GM19328 (cell line): ENCODE measurements at regions not wholly inside any gene's neighbourhood (a gene's known extent, or its start where the extent isn't known, plus 50 kb on each side); places are given as distances from the start of the nearest gene placed in this dataset.
"Not testable (repeated sequence)": the region's sequence is repeated elsewhere in the genome, so short reads cannot be mapped to it uniquely, and the experiment has no call there.

Source experiments
- ATAC-seq: cut with Tn5 transposase; IDR thresholded peaks from one replicate; pipeline ENCODE4 v1.9.1; 2021; ENCODE audit warnings: mild to moderate bottlenecking, moderate library complexity; ENCODE audit not compliant: unreplicated experiment

DNA sequence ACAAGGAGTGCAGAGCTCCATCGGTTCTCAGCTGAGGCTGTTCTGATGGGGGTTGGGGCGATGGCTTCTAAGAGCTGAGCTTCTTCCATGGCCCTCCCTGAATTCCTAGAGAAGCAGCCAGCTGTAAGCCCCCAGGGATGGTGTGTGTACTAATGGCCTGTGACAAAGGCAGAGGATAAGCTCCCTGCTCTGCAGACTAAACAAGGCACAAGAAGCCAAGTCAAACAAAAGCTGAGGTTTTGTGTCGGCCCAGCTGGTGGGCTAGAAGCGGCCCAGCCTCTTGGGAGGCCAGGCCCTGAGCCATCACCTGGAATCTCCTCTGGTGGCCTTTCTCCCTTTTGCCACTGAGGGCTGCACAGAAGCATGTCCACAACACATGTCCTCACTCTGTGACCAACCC, 75.0 kb upstream of the XPA start:
- no peak for ATAC-seq

DNA sequence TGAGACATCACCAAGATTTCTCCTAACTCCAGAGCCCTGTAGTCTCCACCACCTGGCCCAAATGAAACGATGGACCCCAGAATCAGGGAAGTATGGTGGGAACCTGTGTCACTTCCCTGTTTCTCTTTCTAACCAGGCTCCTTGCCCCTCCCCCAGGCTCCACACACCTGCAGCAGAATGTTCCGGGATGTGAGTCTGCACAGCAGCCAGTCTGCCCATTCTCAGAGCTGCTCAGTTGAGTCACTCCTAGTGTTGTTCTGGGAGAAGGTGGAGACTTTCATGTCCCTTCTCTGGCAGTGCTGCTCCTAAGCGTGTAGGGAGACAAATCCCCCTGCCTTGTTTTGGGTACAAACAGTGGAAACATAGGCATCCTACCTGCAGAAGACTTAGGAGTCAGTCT, 76.0 kb upstream of the XPA start:
- ATAC-seq = no peak

DNA sequence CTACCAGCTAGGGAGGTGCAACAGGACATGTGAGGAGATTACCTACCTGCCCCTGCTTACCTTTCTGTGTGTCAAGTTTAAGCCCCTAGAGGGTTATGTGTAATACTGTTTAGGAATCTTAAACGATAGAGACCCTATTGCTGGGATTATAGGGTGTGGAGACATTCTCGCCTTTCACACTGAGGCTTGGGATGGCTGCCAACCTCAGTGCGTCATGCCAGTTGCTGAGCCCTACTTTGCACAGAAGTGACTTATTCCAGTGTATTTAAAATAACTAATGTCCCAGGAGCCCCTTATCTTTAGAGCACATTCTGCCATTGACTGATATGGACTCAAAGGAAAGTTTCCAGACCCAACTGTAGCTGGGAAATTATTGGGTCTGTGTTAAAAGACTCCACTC, 76.6 kb upstream of the XPA start:
- ATAC-seq = no peak

DNA sequence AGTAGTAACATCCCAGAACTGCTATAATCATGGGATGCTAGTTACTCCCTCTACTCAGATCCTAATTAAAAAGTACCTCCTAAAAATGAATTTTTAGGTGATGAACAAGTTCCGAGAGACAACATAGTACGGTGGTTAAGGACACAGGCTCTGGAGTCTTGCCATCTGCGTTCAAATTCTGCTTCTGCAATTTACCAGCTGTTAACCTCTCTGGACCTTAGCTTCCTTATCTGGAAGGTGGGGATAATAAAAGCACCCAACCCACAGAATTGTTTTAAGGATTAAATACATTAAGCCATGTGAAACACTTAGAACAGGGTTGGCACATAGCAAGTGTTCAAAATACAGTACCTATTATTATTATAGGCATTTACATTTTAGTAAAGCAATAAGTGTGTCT, 77.5 kb upstream of the XPA start:
- no peak for ATAC-seq

DNA sequence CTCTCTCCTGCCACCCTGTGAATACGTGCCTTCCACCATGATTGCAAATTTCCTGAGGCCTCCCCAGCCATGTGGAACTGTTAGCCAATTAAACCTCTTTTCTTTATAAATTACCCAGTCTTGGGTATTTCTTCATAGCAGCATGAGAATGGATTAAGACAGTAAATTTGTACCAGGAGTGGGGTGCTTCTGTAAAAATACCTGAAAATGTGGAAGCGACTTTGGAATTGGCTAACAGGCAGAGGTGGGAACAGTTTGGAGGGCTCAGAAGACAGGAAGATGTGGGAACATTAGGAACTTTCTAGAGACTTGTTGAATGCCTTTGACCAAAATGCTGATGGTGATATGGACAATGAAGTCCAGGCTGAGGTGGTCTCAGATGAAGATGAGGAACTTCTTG, 74.3 kb upstream of the FOXE1 start:
- not testable (repeated sequence) for ATAC-seq

DNA sequence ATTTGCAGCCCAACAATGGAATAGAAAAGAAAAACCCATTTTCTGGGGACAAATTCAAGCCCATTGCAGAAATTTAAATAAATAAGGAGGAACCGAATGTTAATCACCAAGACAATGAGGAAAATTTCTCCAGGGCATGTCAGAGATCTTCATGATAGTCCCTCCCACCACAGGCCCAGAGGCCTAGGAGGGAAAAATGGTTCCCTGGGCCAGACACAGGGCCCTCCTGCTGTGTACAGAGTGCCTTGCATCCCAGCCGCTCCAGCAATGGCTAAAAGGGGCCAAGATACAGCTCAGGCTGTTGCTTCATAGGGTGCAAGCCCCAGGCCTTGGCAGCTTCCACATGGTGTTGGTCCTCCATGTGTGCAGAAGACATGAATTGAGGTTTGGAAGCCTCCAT, 73.4 kb upstream of the FOXE1 start:
- ATAC-seq = no peak

DNA sequence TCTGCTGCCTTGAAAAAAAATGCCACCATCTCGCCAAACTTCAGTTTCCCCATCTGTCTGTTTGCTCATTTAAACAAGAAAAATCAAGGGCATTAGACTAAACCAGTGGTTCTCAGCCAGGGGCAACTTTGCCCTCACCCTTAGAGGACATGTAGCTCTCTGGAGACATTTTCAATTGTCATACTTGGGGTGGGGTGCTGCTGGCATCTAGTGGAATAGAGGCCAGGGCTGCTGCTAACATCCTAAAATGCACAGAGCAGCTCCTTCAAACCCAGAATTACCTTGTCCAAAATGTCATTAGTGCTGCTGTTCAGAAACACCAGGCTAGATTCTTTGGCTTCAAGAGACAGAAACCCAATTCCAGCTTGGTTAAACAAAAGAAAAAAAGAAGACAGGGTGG, 71.1 kb upstream of the FOXE1 start:
- no peak for ATAC-seq

DNA sequence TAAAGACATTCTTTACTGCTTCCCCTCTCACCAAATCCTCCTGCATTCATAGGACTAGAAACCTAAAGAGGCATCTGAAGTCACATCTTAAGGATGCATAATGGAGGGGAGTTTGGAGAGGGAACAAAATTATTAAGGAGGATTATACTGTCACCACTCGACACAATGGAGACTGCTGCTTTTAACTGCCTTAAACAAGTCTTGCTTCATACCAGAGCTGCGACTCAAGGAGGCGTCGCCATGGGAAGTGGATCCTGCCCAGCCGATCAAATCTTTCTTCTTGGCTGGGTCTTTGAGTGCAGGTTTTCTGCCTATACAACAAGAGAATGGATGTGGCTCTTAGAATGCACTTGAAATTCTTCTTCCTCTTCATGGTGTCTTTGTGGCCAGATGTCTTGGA, 66.7 kb upstream of the FOXE1 start:
- no peak for ATAC-seq

DNA sequence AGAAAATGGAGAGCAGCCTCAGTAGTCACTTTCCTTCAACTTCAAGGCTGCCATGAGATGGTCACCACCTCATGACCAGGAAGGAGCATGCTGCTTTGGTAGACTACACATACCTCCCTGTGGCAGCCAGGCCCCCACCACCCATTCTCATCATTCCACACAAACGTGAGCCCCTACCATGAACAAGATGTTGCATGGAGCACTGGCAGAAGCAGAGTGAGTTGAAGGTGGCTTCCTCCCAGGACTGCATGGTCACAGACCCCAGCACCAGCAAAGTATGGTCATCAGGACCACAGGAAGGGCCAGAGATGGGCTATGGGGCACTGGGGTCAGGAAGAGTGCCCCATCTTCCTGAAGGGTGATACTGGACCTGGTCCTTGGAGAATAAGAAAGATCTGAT, 65.5 kb upstream of the FOXE1 start:
- ATAC-seq = no peak

DNA sequence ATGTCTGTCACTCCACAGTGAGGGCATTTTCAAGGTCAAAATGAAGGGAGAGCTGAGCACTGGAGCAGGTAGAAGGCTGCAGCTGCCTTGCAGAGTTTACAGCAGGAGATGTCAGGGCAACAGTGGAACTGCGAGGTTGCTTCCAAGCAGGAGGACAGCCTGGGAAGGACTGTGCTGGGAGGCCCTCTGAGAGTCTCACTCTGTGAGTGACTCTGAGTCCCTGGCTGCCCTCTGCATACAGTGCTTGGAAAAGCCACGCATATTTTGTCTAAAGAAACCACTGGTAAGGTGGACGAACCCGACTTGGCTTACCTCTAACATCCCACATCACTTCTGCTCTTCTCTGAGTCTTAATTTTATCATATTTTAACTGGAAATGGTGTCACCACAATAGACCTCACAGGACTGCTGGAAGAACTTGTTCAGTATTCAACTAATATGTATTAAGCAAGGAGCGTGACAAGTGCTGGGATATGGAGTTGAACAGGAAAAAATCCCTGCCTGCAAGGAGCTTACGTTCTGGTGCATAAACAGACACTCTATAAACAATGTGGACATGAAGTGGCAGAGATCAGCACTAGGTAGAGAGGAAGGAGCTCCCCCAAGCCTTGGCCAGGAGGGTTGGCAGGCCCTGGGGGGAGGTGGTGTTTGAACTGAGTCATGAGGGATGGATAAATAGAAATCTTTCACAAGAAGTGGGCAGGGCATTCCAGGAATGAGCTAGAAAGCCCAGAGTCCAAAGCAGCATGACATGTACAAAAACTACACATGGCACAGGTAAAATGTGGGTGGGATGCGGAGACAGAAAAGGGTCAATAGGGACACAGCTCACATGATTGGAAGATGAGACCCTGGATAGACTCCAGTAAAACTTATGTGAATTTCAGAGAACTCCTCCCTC, 64.0 kb upstream of the FOXE1 start:
- no peak for ATAC-seq

DNA sequence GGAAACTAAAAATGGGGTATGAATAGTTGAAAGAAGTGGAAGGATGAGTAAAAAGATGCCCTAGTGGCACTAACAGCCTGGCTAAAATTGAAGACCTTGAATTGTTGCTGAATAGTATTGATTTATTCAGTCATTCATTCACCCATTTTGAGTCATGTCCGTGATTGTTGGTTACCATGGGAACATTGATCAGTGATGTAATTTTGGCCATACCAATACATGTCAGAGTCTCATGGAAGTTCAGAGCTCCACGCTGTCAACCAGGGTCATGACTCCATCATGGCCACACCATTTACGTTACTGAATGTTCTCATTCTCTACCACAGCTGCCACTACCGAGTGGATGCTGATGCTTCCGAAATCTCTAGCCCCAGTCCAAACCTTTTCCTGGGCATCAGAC, 62.5 kb upstream of the FOXE1 start:
- no peak for ATAC-seq

DNA sequence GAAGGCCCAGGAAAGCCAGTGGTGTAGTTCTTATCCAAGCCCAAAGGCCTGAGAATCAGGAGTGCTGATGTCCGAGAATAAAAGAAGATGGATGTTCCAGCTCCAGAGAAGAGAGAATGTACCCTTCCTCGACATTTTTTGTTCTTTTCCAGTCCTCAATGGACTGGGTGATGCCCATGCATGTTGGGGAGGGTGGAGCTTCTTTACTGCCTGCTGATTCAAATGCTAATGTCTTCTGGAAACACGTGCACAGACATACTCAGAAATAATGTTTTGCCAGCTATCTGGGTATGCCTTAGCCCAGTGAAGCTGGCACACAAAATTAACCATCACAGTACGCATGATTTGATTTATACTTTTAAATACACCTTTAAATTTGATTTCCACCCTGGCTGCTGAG, 61.5 kb upstream of the FOXE1 start:
- ATAC-seq = no peak

DNA sequence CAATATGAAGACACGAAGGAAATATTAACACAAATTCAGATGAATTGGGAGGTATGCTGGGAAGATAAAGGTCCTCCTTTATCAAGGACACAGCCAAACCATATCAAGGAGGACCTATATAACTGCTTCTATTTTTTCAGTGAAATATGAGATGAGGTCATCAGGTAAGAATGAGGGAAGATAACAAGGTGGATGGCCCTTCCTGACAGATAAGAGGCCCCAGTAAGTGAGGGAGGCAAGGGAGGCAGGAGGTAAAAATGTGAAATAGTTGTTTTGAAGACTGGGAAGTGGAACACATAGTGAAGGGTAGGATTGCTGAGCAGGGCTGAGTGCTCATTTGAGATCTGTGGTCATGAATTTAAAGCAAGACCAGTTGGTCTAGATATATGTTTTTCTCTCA, 60.0 kb upstream of the FOXE1 start:
- ATAC-seq = no peak

DNA sequence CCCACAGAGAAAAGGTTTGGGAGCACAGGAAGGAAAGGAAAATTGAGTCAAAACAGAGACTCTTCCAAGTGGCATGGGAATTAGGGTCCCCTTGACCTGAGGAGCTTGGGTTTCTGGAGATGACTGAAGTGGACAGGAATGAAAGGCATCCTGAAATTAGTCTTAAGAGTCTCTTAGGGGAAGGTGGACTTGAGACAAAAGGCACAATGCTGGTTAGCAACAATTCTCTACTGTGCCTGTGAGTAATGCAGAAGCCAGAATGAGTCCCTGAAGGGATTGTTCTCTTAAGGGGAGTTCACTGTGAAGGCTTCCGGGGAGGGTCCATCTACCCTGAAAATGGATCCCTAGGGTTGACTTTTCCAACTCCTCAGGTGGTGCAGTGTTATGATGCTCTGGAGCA, 58.4 kb upstream of the FOXE1 start:
- no peak for ATAC-seq

DNA sequence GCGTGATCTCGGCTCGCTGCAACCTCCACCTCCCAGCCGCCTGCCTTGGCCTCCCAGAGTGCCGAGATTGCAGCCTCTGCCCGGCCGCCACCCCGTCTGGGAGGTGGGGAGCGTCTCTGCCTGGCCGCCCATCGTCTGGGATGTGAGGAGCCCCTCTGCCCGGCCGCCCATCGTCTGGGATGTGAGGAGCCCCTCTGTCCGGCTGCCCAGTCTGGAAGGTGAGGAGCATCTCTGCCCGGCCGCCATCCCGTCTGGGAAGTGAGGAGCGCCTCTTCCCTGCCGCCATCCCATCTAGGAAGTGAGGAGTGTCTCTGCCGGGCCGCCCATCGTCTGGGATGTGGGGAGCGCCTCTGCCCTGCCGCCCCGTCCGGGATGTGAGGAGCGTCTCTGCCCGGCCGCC, 56.9 kb upstream of the FOXE1 start:
- not testable (repeated sequence) for ATAC-seq

DNA sequence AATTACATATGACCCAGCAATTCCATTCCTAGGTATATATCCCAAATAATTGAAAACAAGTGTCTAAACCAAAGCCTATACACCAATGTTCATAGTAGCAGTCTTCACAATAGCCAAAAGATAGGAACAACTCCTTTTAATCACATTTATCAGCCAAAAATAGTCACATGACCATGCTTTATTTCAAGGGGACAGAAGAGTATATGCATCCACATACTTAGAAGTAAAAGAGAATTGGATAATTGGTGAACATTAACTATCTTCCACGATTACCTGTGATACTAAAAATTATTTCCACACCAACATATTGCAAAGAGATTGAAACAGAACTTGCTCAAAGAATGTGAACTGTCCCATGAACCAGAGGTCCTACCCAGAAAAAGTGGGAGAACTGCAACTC, 51.8 kb upstream of the FOXE1 start:
- ATAC-seq = no peak

DNA sequence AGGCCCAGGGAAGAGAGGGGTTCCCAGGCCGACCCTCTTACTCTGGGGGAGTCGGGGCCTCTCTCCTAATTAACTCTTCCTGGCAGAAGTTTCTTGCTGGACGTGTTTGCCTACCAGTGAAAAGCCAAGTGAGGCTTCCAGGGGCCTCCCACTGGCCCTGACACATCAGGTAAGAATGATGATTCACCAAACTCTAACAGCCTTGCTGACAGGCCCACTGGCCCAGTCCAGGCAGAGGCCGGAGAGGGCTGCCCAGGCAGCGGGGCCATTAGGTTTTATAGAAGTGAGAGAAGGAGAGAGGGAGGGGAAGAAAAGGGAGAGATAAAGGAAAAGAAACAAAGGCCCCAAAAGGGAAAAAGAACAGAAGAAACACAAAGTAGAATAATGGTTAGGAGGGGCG, 50.8 kb upstream of the FOXE1 start:
- ATAC-seq = no peak

DNA sequence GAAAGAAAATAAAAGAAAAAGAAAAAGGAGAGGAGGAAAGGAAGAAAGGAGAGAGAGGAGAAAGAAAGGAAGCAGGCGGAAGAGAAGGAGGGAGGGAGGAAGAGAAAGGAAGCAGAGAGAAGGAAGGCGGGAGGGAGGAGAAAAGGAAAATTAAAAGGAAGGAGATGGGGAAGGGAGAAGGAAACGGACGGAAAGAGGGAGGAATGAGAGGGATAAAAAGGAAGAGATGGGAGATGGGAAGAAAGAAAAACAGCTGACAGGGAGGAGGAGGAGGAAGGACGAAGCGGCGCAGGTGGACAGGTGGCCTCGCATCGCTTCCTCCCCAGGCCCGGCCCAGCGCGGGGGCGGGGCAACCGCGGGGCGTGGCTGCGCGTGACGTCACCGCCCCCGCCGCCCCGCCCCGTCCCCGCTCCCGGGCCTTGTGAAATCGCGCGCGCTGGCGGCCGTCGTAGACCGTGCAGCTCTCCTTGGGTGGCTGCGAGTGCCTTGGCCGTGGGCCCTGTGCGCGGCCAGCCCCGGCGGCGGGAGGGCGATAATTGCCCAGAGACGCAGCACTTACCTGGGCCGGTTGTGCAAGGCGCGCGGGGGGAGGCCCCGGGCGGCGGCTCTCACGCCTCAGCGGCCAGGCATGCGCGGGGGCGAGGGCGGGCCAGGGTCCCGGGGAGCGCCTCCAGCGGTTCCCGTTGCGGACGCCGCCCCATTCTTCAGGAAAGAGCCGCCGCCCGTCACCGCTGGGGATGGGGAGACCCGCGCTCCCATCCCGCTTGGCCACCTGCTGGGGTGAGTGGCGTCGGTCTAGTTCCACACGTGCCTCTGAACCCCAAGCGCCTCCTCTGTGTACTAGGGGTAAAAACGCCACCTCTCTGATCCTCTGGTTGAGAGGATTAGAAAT, 49.6 kb upstream of the FOXE1 start:
- peak; percentile 69 for ATAC-seq
